ENCODE measurements at regions not wholly inside any gene's neighbourhood (a gene's known extent, or its start where the extent isn't known, plus 50 kb on each side); places are given as distances from the start of the nearest gene placed in this dataset.
"Not testable (repeated sequence)": the region's sequence is repeated elsewhere in the genome, so short reads cannot be mapped to it uniquely, and the experiment has no call there.

DNA sequence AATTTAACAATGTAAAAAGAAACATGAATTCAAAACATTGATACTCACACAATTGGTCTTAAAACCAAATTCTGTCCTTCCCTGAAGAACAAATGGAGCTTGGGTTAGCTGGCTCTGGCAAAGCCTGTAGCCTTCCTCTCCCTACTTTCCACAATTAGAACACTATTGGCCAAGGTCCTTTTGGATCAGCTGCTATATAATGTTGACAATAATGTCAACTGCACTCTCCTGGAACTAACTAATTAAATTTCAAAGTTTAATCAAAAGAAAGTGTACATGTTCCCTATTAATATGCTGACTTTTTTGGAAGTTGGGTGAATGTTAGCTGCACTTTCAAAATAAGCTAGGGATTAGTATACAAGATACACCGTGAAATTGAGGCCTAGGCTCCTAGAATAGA is 440.1 kb upstream of the NFE2L3 start:
- no peak for DNase-seq (ENCODE audit: low read depth, low spot score)

DNA sequence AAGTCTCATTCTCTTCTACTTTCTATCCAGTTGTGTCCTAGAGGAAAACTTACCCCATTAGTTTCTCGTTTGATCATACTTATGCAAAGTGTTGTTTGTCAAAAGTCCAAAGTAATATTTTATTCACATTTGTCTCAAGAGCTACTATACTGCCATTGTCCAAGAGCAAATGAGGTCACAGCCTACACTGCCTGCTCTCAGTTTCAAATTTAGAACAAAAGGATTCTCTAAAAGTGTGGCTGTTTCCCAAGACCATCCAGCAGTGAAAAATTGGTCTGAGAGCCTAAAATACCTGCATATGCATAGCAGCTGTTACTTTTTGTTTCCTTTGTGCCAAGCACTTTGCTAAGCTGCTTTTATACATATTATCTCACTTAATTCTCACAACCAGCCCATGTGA is 439.5 kb upstream of the NFE2L3 start:
- DNase-seq (ENCODE audit: low read depth, low spot score): no peak

DNA sequence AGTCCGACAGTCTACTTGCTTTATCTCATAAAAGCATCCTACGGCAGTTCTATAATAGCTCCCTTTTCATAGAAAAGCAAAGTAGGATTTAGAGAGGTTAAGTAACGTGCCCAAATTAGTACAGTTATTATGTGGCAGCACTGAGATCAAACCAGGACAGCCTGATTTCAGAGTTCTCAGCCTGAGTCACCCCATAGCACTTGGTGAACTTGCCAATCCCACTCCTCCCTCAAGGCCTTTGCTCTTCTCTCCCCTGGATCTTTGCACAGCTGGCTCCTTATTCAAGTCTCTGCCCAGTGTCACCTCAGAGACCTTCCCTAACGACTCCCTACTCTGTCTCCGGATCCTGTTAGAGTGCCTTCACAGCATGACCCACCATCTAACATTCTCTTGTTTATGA is 438.0 kb upstream of the NFE2L3 start:
- DNase-seq (ENCODE audit: low read depth, low spot score): no peak

DNA sequence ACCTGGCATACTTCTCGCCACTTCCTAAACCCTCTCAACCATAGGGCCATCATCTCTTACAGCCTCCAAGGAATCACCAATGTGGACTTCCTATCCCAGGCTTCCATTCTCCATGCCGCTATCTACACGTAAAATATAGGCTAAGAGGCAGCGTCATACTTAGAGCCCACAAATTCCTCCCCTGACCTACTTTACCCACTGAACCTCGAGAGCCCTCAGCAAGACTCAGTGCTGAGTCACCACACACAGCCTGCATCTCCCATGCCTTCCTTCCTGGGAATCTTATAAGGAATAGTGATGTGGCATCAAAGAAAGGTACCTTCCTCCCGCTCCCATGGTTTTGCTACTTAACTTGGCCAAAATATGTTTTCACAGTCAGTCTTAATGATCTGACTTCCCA is 435.6 kb upstream of the NFE2L3 start:
- DNase-seq (ENCODE audit: low read depth, low spot score): no peak

DNA sequence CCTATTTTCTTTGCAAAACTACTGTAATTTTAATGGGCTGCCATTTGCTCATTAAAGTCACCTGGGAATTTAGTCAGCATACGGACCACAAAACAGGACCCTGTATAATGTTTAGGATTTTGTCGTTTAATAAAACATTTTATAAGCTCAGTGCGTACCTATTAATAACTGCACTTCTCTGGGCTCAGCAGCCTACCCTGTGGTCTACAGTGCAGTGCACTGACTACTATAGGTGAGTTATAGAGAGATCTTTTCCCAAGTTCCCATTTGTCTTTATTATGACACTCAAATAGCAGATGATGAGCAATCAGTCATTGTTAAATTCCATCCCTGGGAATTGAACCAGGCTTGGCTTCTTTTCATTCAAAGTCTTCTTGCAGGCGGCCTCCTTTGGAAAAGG is 433.4 kb upstream of the NFE2L3 start:
- no peak for DNase-seq (ENCODE audit: low read depth, low spot score)

DNA sequence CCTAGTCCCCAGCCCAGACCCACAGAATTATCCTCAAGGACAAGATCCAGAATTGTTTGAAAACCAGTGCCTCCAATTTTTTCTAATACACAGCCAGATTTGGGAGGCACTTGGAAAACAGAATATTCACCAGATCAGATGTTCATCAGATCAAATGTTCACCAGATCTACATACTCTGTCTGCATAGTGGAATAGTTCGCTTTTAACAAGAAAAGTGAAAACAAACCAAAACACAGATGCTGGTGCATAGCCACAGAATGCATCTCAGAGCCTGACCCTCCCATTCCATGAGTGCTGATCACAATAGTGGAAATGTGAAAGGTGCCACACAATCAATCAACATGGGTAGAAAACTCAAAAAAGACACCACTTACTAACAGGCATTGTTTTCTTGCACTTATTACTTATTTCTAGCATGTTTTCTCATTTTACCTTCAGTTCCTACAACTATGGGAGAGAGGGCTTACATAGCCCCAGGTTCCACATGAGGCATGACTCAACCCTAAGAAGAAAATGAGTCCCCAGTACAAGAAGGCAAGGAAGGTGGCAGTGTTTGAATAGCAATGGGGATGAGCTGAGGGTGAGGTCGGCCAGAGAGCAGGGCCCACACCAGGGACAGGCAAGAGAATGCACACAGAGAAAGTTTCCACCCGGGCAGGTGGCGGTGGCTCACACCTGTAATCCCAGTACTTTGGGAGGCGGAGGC is 432.7 kb upstream of the NFE2L3 start:
- no peak for DNase-seq (ENCODE audit: low read depth, low spot score)

DNA sequence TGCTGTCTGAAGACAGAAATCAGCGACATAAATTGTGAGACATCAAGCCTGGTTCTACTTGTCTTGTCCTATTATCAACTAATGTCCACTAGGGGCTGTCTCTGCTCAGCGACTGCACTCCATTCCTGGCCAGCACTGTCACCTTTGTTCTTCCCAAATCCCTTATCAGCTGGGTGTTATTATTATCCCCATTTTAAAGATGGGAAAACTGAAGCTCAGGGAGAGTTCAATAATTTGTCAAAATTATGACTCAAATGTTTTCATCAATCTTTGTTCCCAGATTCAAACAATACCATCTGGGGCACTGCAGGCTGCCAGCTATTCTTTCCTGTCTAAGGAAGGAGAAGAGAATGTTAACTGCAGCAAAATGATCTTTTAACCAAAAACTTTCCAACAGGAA is 431.6 kb upstream of the NFE2L3 start:
- DNase-seq (ENCODE audit: low read depth, low spot score): no peak

DNA sequence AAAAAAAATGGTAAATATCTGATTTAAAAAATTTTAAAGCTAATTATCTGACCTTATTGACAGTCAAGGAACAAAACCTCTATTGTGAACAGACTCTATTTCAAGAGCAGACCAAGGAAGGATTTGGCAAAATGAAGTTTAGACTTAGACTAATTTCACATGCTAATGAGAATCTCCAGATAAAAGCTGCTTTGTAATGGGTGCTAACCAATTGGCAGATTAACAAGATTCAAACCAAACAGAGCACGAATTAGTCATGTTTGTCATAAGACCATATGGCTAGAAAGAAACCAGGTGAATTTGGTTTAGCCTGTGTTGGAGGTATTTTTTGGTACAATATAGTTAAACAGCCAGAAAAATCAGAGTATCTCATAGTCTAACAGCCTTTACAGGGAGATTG is 429.1 kb upstream of the NFE2L3 start:
- no peak for DNase-seq (ENCODE audit: low read depth, low spot score)

DNA sequence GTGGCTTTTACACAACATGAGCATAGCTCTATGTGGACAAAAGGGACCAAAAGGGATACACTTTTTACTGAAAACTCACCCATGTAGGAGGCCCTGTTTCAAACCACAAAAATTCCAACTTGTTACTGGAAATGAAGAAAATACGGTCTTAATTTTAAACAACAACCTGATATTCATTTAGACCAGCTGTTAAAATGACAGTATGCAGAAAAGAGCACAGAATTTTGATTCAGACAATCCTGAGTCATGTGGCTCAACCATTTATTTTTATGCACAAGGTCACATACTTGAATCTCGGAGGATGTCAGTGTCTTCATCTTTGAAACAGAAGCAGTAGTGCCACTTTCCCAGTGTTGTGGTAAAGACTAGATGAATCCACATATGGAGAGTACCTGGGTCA is 426.5 kb upstream of the NFE2L3 start:
- no peak for DNase-seq (ENCODE audit: low read depth, low spot score)

DNA sequence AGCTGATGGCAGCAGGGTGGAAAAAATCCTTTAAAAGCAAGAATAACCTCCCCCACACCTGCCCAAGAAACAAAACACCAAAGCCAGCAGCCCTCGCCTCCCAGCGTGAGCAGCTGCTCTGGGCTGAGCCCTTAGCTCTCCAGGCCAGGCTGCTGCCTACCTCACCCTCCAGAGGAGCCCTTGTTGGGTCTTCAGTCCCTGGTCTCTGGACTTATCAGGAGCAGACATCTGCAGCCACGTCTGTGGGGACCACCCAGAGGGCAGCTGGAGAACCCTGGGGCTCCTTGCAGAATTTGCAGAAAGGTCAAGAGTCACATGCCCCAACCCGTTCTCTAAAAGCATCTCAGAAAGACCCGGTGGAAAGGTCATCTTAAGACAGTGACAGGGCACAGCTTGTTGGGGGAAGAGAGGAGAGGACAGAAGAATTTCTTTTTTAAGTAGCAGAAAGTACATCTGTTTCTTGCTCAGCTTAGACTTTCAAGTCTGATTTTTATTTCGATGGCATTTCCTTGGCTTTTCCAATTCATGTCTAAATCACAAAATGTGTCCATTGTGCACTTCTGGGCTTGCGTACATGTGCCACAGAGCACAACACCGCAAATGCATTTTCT is 425.7 kb upstream of the NFE2L3 start:
- DNase-seq (ENCODE audit: low read depth, low spot score): no peak

DNA sequence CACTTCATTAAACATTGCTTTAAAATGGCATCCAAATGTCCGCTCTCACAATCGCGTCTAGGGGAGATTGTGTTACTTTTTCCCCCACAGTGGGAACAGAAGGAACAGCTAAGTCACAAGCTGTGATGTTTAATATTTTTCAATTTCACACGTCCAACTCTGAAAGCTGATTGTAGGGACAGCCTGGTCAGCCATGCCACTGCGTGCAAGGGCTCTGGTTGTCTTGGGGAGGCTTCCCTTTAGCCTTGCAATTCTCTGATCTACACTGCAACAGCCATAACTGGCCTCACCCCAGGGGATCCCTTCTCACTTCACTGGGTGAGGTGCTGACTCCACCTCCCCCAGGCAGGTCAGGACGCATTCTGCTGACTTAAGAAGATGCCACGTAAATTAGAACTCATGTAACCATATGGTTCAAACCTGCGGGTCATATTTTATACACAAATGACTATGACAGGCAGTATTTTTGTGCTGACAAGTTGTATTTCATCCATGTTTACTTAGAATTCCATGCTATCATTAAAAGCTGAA is 425.2 kb upstream of the NFE2L3 start:
- no peak for DNase-seq (ENCODE audit: low read depth, low spot score)

DNA sequence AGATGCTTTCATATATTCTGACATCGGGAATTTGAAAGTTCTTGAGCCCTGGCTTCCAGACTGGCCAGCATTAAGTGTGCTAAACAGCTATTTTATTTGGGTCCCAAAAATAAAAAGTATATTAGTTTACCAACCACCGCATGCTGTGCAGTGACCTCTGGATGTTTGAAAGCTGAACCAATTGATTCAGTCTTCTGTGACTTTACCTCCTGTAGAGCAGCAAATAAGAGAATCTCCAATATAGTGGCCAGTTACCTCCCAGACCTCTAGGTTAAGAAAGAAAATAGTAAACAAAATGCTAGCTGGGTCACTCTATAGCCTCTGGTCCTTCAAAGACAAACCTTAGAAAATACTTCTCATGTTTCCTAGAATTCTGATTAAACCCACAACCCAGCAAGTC is 424.6 kb upstream of the NFE2L3 start:
- DNase-seq (ENCODE audit: low read depth, low spot score): no peak

DNA sequence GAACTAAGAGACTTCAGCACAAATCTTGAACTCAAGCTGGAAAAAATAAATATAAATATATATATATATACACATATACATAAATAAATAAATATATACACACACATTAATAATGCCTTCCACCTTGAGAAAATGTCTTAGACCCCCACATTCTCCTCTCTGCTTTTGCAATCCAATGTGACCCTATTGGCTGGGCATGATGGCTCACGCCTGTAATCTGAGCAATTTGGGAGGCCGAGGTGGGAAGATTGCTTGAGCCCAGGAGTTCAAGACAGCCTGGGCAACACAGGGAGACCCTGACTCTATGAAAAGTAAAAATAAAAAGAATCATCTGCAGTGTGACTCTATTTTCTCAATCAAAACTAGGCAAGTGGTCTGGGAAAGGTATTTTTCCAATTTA is 424.1 kb upstream of the NFE2L3 start:
- DNase-seq (ENCODE audit: low read depth, low spot score): no peak

DNA sequence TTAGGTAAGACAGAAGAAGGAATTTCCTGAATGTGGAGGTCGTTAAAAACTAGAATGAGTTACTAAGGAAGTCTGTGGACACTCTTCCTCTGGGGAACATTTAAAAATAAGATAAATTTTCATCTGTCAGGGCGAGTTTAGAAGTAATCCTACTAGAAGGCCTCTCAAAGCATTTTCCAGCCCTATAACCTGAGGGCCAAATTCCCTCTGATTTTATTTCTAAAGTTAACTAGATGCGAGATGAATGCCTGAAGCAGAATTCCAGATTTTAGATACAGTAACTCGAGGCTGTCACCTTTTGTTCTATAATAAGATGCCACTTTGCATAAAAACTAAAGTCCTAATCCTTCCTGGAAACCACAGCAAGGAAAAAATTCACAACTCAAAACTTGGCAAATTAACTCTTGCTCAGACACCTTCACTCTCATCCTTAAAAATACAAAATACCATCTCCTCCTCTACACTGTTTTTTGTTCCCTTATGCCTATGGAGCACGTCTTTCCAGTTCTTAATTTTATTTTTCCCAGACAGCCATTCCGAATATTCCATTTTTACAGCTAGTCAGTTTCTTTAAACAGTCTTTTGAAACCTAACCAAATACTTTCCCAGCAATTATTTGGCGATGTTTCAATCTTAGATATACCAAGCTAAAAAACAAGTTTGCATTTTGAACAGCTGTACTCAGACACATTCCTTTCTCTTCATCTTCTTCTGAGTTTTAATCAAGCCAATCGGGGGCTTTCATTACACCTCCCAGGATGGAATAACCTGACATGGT is 420.7 kb upstream of the NFE2L3 start:
- no peak for DNase-seq (ENCODE audit: low read depth, low spot score)

DNA sequence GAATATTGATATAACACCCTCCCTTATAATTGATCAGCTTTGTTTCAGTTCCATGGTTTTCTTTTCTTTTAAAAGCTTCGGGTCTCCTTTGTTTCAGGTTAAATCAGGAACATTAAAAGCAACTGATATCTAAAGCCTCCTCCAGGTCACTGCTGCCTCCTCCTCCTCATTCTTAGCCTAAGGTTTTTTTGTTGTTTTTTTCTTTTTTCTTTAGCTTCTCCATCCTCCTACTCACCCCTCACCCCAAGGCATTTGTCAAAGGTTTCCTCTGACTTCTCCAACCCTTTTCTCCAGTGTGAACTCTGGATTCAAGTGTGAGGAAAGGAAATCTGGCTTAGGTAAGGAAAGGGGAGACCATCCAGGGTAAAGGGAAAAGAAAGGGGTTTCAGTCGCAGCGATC is 420.2 kb upstream of the NFE2L3 start:
- DNase-seq (ENCODE audit: low read depth, low spot score): no peak

DNA sequence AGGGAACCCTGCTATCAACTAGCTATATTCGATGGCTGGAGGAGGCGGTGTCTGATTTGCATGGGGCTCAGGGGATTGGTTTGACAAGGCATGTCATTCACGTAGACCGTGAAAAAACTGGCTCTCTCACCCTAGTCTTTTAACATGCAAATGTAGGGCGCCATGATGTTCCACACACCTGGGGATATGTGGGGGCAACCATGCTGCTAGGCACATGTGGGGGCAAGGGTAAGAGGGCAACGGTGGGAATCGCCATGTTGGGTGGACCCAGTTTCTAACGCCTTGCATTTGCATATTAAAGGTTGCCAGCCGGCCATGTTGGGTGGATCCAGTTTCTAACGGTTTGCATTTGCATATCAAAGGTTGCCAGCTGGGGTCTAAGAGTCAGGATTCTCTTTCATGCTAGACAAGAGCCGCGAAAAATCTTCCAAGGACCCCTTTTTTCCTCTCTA is 419.2 kb upstream of the NFE2L3 start:
- DNase-seq (ENCODE audit: low read depth, low spot score): no peak

DNA sequence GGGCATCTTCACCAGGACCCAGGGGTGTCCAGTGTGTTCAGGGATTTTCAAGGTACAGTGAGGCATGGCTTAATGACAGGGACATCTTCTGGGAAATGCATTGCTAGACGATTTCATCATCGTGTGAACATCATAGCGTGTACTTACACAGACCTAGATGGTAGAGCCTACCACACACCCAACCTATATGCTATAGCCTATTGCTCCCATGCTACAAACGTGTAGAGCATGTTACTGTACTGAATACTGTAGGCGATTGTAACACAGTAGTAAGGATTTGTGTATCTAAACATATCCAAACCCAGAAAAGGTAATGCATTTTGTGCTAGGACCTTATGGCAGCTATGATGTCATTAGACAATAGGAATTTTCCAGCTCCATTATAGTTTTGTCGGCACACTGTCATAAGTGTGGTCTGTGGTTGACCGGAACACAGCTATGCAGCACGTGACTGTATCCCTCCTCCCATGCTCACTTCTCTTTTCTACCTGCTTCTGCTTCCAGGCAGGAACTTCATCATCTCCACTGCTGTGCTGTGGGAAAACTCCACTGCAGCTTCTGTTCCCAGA is 416.2 kb upstream of the NFE2L3 start:
- no peak for DNase-seq (ENCODE audit: low read depth, low spot score)

DNA sequence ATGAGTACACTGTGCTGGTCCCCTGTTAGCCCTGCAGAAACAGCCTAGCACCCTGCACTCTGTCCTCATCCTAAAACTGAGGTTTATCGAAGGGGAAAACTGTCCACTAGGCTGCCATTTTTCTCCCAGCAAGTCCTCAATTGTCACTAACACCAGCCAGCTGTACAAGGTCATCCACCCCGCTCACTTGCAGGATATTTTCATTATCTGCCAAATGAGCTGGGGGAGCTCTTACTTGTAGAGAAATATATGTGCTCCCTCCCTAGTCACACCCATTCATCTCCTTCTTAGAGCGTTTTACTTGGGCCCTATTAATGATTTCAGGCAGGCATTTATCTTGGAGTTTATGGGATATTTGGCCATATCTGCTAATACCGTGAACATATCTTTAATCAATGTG is 413.5 kb upstream of the NFE2L3 start:
- DNase-seq (ENCODE audit: low read depth, low spot score): no peak

DNA sequence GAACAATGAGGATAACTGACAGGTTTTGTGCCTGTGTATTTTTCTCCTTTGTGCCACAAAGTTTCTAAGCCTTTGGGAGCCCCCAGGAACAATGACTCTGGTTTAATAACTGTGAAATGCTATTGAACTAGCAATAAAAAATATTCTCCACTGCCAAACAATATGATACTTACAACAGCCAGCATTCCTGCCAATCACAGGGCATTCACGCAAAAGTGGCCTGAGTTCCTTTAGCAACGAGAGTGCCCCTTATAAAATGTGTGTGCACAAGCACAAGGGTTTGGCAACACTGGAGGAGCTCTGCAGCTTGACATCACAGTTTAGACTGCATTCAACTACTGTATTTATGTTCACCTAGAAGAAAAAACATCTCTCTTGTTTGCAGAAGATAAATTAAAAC is 412.9 kb upstream of the NFE2L3 start:
- DNase-seq (ENCODE audit: low read depth, low spot score): no peak

DNA sequence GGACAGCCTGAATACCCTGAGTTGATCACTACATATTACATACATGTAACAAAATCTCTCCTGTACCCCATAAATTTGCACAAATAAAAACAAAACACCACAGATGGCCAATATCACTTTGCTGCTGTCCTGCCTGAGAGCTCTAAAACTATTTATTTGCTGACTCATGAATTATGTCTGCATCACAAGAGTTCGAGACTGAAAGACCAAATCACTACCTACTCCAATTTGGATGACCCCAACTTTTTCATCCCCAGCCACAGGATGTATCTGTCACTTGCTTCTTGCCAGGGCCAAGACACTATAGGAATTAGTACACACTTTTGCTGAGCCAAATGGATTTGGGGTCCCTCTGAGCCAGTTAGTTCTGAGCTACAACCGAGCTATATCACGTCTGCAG is 409.7 kb upstream of the NFE2L3 start:
- no peak for DNase-seq (ENCODE audit: low read depth, low spot score)

DNA sequence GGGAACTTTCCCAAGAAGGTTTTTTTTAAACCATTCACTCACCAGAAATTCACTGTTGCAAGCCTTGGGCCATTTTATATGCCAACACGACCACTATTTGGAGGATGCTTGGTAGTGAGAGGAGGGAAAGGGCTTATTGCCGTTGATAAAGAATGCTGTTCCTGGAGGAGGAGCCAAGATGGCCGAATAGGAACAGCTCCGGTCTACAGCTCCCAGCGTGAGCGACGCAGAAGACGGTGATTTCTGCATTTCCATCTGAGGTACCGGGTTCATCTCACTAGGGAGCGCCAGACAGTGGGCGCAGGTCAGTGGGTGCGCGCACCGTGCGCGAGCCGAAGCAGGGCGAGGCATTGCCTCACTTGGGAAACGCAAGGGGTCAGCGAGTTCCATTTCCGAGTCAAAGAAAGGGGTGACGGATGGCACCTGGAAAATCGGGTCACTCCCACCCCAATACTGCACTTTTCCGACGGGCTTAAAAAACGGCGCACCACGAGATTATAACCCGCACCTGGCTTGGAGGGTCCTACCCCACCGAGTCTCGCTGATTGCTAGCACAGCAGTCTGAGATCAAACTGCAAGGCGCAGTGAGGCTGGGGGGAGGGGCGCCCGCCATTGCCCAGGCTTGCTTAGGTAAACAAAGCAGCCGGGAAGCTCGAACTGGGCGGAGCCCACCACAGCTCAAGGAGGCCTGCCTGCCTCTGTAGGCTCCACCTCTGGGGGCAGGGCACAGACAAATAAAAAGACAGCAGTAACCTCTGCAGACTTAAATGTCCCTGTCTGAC is 408.1 kb upstream of the NFE2L3 start:
- DNase-seq (ENCODE audit: low read depth, low spot score): not testable (repeated sequence)

All from activated CD4-positive, CD25-positive, alpha-beta regulatory T cell treated with anti-CD3 and anti-CD28 coated beads, Interleukin-2, amount 50 U/mL, for 16 hours (primary cell).